HG03378 (cell line): ENCODE measurements at regions not wholly inside any gene's neighbourhood (a gene's known extent, or its start where the extent isn't known, plus 50 kb on each side); places are given as distances from the start of the nearest gene placed in this dataset.

ENCODE experiments used
- ATAC-seq: cut with Tn5 transposase; IDR thresholded peaks from one replicate; pipeline ENCODE4 v1.9.1; 2021; ENCODE audit warnings: mild to moderate bottlenecking, moderate library complexity; ENCODE audit not compliant: unreplicated experiment

DNA sequence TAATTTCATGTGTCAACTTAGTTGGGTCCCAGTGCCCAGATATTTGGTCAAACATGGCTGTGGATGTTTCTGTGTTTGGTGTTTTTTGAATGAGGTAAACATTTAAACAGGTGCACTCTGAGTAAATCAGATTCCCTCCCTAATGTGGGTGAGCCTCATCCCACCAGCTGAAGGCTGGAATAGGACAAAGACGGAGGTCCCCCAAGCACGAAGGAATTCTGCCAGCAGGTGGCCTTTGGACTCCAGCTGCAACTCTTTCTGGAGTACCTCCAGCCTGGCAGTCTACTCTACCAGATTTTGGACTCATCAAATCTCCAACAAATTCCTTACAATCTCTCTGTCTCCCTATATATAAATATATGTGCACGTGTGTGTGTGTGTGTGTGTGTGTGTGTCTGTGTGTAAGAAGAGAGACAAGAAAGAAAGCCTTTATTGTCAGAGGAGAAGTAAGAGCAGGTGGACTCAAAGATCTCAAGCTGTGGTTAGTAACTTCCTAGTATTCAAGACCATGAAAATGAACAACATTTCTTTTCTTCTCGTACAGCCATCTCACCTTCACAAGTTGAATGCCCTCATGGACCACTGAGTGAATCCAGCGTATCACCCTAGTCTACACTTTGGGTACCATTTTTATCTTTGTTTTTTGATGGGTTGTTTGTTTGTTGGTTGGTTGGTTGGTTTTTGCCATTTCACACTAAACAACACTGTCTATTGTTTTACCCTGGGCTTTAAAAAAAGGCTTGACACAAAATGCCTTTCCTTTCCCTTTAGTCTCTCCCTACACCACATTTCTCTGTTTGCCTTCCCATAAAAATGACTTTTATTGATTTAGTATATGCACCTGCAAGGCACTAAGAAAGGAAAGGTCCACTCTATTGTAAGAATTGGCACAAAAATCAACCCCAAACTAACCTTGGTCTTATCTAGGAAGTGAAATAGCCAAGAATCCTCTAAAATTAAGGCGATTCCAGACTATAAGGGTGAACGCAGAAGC lies 118.7 kb downstream of the TENT4A start:
- ATAC-seq = no peak

DNA sequence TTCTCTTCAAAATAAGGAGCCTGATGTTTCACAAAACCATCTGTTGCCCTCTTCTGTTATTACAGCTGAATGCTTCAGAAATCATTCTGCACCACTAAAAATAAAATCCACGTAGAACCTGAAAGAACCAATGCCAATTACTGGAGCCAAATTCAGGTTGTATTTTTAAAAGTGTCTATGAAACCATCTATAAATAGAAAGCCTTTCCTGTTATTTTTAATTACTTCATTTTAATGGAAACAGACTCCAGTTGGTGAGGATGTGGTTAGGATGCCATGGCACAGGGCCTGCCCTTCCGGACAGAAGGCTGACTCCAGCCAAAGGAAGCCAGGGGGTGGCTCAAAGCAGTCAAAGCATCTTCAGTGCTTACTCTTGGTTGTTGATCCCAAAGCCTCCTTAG lies 119.8 kb downstream of the TENT4A start:
- no peak for ATAC-seq

DNA sequence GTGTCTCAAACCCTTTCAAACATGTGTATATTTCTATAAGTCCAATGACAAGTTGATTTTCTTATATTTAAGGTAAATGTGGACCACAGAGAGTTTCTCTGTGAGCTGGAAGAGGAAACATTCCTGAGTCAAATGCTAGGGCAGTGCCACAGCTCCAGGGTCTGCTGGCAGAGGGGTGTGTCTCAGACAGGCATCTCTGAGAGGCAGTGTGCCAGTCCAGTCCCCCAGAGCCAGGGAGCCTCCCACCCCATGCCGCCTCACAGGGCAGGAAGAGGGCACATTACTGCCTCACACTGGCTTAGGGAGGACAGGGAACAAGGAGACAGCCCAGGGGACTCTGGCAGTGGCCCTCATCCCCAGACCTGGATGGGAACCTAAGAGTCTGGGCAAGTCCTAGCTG lies 120.2 kb downstream of the TENT4A start:
- no peak for ATAC-seq

DNA sequence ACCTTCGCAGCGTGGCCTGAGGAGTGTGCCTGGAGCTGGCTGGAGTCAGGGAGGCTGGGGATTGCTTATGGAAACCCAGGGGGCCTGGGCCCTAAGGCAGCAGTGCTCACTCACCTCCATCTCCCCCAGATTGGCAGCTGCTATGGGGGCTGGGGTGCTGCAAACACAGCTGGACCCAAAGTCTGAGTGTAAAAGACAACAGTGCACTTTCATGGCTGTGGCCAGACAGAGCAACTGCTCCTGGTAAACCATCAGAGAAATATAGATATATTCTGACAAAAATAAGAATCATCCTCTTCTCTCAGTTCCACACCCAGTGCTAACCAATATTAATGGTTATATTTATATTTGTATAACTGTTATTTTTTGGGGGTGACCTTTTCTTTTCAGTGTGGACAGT lies 123.9 kb downstream of the TENT4A start:
- no peak for ATAC-seq

DNA sequence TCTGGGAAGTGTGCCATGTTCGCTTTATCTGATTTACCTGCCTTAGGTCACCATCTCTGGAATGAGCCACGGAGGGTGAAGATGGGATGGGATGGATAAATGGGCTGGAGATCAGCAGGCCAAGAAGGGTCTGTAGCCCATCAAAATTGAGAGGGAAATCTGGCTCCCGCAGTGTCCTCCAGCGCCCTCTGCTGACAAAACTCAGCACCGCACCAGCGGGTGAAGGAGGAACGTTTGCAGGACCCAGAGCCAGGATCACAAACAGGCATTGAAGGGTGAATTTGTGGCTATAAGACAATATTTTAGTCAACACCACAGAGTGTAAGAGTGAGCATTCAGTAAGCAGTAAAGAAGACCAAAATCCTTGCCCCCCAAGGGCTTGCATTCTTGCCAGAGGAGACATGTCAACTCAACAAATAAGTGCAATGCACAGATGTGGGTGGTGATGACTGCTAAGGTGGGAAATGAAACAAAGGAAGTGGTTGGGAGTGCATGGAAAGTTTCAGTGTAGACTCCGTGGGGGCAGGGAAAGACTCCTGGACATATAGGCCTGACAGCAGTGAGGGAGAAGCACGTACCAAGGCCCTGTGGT lies 124.4 kb downstream of the TENT4A start:
- ATAC-seq = no peak

DNA sequence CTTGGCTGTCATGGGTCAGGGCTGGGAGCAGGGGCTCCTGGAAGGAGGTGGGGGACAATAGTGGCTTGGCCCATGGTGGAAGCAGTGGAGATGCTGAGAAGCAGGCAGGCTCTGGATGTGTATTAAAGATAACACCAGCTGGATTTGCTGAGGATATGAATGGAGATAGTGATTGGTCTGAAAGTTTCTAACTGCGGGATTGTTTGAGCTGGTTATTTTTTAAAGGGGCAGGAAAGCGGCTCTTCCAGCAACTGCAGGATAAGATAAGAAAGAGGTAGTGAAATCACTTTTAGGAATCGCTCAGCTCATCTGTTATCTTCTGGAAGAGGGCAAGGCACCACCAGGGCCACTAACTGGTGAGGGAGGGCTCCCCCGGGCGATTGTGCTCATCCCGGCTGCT lies 125.5 kb downstream of the TENT4A start:
- ATAC-seq = no peak

DNA sequence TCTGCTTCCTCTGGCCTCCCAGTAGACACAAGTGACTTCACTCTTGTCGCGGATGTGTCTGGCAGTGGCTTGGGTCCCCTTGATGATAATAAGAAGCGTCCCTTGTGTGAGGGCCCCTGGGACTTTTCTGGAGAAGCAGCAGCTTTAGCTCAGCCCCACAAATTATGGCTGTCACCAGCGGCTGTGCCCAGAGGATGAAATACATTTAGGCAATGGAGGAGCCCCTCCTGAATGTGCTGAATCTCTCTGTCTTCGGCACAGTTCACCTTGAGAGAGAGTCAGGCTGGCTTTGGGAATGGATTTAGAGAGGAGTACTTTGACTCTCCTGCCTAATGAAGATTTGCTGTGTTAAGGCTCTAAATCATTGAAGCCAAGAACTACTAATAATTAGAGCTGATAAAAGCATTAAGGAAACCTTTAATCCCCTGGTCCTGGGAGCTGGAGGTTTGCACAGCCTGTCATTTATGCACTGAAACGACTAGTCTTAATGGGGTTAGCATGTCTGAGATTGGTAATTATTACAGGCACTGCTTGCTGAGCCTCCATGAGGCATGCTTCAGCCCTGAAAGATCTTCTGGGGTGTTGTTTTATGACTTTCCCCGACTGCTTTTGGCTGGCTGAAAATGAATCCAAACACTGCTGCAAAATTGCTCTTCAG lies 127.0 kb downstream of the TENT4A start:
- no peak for ATAC-seq

DNA sequence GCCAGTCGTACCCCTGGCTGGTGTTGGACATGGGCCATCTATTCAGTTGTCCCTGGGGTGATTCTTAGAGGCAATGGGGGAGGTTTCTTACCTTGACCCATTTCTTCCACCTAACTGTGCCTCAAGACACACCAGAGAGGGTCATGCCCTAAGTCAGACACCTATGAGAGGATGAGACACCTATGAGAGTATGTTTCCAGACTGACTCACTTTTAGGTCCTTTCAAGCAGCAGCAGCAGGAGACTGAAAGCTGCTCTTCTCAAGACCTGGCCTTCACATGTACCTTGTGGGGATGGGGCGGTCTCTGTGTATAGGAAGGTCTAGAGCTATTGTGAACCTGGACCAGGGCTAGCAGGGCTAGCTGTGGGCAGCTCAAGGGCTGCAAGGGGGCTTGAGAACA lies 130.1 kb downstream of the TENT4A start:
- no peak for ATAC-seq

DNA sequence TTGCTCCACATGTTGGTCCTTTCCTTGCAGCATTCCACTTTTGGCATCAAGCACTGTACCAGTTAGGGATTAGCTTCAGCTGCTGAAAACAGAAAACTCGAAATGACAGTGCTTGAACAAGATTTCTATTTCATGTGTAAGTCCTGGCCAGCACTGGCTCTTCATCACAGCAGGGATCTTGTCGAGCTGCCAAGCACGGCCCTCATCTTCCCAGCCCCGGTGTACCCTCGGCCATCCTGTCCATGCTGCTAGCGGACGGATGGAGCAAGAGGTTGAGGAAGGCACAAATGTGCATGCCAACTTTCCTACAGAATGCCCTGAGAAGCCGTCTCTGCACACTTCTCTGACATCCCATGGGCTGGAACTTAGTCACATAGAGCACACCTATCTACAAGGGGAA lies 130.6 kb downstream of the TENT4A start:
- no peak for ATAC-seq

DNA sequence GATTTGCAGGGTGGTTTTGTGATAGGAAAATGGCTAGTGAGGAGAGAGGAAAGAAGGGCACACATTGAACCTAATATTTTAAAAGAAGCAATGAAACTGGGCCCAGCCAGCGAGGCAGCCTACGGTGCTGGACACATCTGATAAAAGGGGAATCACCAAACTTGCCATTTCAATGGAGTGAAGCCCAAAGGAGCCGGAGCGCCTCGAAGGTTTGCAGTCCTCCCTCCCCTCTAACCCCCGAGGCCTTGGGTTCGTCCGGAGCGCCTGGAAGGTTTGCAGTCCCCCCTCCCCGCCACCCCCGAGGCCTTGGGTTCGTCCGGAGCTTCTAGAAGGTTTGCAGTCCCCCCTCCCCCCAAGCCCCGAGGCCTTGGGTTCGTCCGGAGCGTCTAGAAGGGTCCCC lies 132.6 kb downstream of the TENT4A start:
- ATAC-seq = no peak

DNA sequence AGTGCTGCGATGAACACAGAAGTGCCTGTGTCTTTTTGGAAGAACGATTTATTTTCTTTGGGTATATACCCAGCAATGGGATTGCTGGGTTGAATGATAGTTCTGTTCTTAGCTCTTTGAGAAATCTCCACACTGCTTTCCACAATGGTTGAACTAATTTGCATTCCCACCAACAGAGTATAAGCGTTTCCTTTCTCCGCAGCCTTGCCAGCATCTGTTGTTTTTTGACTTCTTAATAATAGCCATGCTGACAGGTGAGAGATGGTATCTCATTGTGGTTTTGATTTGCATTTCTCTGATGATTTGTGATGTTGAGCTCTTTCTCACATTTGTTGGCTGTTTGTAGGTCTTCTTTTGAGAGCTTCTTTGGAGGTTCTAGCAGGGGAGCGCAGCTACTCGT lies 134.6 kb downstream of the TENT4A start:
- no peak for ATAC-seq

DNA sequence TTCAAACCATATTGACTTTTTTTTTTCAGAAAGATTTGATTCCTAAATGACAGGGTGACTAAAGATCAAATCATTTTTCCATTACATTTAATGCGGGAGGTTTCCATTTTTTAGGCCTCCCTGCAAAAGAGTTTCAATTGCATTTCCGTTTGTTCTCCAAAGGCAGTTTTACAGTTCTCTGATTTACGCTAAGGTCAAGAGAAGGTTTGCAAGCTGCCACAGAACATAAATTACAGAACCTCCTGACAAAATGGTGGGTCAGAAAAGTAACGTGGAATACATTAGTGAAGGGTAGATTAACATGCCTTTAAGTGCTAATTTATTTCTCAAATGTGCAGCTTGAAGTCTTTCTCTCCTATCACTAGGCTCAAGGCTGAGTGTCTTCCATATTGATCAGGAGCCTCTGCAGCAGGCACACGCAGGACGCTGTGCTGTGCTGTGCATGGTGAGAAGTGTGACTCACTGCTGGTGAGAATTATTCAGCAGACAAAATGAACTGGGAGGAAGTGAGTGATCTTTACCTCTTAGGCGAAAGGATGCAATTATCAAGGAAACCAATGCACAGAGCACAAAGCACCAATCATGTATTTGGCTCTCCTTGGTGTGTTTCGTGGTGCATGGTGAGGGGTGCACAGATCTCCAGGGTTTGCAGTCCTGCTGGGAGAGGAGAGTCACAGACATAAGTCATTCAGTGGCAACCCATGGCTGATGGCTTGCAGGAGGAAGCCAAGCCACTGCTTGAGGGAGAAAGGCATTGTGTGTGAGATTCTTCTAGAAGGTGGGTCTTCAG lies 136.3 kb downstream of the TENT4A start:
- ATAC-seq = no peak

DNA sequence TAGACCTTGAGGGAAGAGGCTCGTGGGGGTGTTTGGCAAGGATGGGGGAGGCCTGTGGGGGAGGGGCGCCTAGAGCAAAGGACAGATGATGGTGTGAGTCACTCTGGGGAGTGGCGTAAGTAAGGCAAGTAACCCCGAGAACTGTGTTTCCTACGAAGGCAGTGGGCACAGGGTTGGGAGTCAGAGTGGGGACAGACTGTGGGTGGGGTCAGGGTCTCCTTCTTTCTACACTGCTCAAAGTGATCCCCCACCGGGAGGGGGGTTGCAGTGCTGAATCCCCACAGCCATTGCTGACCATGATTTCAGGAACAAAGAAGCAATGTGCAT lies 136.8 kb downstream of the TENT4A start:
- ATAC-seq = no peak

DNA sequence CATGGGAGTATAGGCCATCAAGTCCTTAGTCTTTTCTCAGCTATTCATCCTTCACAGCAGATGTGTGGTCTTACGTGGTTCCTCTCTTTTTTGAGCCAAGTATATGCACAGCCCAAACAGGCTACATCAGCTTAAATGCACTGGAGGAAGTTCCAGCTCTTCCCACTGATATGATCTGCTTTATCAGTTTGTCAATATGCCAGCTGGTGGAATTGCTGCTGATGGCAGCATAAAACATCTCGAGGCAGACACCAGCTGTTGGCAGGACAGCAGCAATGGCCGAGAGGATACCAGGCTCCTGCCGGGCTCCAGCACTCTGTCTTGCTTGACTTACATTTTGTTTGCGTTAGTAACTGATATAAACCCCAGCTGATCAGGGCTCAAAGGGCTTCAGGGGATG lies 143.4 kb downstream of the TENT4A start:
- ATAC-seq = no peak

DNA sequence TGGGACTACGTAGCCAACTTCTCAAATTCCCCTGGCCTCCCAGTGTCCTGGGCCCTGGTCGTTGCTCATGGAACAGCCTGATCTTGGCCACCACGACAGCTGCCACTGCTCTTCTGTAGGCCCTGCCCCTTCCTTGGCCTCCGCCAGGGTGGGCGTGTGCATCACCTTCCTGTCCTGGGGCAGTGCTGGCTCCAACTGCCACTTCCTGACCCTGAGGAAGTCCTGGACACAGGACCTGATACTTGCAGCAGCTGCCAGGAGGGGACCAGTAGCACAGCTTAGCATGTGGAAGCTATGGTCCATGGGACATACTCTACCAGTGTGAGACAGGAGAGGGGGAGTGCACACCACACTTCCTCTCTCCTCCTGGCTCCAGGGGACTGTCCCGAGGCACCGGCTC lies 145.2 kb downstream of the TENT4A start:
- ATAC-seq = no peak

DNA sequence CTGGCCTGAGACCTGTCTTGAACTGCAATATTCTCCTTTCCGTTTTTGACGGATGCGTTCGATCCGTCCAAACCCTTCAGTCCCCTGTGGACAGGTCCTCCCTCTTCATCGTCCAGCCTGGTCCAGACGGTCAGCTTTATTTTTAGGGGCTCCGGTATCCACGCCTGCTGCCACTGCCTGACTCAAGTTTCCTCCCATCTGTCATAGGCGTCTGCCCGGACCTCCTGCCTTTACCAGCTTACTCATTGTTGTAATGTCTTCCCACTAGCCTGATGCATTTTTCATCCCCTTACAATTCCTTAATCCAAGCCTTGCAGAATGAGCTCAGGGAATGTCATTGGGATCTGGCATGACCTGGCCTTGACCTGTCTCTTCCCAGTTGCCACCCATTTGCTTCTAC lies 145.8 kb downstream of the TENT4A start:
- no peak for ATAC-seq

DNA sequence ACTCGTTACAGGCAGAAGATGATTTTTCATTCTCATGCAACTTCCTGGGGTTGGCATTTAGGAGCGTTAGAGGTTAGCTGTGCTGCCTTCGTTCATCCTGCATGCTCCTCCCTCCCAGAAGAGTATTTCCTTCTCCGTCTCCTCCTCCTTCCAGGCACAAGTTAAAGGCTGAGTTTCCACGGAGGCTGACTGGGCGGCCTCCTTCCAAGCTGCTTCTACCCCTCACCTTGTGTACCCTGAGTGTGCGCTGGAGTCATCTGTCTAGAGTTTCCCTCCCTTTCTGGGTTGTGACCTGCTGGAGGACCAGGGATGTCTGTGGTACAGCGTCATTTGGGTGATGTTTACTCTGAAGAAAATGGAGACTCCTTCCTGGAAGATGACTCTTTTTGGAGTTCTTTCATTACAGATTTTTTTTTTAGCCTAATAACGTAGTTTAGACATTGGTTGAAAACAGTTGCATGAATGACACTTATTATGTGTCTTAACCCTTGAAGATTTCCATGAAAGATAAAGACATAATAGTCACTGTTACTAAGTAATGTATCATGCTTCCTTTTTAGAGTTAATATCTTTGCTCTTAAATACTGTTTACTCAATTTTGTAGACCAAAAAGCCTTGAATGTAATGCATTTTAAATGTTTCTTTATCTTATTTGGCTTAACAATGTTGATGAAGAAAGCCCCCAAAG lies 146.9 kb downstream of the TENT4A start:
- ATAC-seq = no peak

DNA sequence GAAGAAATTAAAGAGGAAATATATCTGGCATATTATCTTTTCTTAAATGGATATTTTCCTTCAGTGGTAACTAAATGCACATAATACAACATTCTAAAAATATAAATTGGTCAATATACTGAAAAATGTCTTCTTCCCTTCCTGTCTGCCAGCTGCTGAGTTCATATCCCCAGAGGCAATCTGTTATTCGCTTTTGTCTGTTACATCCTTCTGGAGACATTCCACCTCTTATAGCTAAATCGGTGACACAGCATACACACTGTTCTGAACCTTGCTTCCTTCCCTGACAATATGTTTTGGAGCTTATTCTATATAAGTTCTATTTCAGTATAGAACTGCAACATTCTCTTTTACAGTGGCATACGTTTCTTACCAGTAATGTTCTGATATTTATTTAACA lies 147.8 kb downstream of the TENT4A start:
- ATAC-seq = no peak

DNA sequence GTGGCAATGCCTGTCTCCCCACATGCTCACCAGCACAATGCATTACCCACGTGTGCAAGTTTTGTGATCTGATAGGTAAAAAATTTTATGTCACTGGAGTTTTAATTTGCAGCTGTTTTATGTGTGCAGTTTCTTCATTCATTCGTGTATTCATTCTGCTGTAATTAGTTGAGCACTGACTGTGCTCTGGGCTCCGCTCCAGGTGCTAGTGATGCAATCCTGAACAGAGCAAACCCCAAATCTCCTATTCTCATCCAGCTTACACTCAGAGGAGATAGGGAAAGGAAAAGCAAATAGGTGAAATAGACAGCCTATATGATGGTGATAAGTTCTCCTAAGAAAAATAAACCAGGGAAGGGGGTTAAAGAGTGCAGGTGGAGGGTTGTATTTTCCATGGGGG lies 148.4 kb downstream of the TENT4A start:
- no peak for ATAC-seq

DNA sequence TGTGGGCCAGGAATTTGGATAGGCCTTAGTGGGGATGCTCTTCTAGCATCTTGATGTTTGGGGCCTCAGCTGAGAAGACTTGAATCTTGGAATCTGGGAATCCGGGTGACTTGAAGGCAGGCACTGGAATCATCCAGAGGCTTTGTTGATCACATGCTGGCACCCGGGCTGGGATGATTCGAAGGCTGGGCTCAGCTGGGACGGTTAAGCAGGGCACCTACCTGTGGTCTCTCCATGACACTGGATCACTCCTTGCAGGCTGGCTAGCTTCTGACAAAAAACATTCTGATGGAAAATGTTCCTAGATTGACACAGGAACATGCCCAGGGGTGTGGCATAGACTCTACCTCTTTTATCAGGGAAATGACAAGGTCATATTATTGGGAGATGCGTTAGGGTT lies 149.1 kb downstream of the TENT4A start:
- ATAC-seq = no peak

DNA sequence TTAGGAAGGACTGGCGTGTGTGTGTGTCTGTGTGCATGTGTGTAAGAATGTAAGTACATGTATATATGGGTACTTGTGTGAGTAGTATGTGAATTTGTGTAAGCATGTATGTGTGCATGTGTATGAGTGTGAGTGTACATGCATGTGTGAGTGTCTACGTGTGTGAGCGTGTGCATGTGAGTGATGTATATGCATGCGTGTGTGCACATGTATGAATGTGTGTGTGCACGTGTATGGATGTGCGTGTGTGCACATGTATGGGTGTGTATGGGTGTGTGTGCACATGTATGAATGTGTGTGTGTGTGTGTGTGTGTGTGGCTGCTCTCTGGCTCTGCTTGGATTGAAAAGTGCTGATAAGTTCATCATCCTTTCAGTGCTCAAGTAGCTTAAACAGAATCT lies 154.5 kb downstream of the TENT4A start:
- no peak for ATAC-seq
